Thyroid gland (tissue), 4 donors: ENCODE measurements at regions not wholly inside any gene's neighbourhood (a gene's known extent, or its start where the extent isn't known, plus 50 kb on each side); places are given as distances from the start of the nearest gene placed in this dataset.

ENCODE experiments used
- DNase-seq, 2 donors: peaks; one replicate each; pipeline ENCODE4 v3.0.0-alpha.2; 2019
- H3K27ac ChIP-seq, 3 donors: fragments of 200-600 bp; sonication (generic); 1 replicate in 2 of 3; 2 replicates in 1 of 3; pipeline ENCODE4 v1.5.1; 2016 to 2019; ENCODE audit warnings: mild to moderate bottlenecking in 1 of 3, moderate library complexity in 1 of 3
- H3K27me3 ChIP-seq: fragments of 200-600 bp; sonication (generic); one replicate; pipeline ENCODE4 v1.5.1; 2019
- H3K36me3 ChIP-seq, 2 donors: fragments of 200-600 bp; sonication (generic); one replicate each; pipeline ENCODE4 v1.5.1; 2016 to 2019
- H3K4me1 ChIP-seq, 2 donors: fragments of 200-600 bp; sonication (generic); one replicate each; pipeline ENCODE4 v1.5.1; 2017 to 2019
- H3K4me3 ChIP-seq, 3 donors: fragments of 200-600 bp; sonication (generic); replicated peaks in 1 of 3; 1 replicate in 2 of 3; 2 replicates in 1 of 3; pipeline ENCODE4 v1.5.1; 2016; ENCODE audit warnings: mild to moderate bottlenecking in 1 of 3
- H3K9me3 ChIP-seq: fragments of 200-600 bp; sonication (generic); one replicate; pipeline ENCODE4 v1.5.1; 2017
- CTCF ChIP-seq, 6 experiments: fragments of 200-600 bp in 3 of 6; fragments of 450-650 bp in 3 of 6; sonication (generic) in 3 of 6; IDR thresholded peaks; one replicate each; pipeline ENCODE4 v1.5.1; 2016 to 2019; ENCODE audit warnings: antibody characterized with exemption in 6 of 6, mild to moderate bottlenecking in 2 of 6, inconsistent platforms in 1 of 6, moderate library complexity in 1 of 6
- POLR2A ChIP-seq, 2 donors: fragments of 450-650 bp; IDR thresholded peaks; one replicate each; pipeline ENCODE4 v1.6.1; 2017; ENCODE audit warnings: antibody characterized with exemption in 2 of 2, mild to moderate bottlenecking in 2 of 2, moderate library complexity in 1 of 2
- WGBS, 2 donors: methylation state at CpG; one replicate each; pipeline ENCODE4 v1.1.5; 2017; 5-methylcytosine and 5-hydroxymethylcytosine counted together
- intact Hi-C: fragments of 100-400 bp; cut with DNase I; formaldehyde crosslinking; loops from one replicate; pipeline ENCODE4 v1.15.1; 2023

GRCh38 chr2:224210286-224211180, 171.4 kb upstream of the SERPINE2 start:
- no peaks in the 10 kb centered on the region for H3K9me3 ChIP-seq
- intact Hi-C loops, result no loop called here
- H3K4me1 ChIP-seq, result no peaks in the 10 kb centered on the region
- H3K4me3 ChIP-seq, result no peak overlapping the region
- WGBS, 2 donors, result 86 to 88% methylated on average over 6 of the region's 6 CpGs
- H3K27ac ChIP-seq, result no peak overlapping the region
- no peaks in the 10 kb centered on the region for H3K27me3 ChIP-seq
- no peaks in the 10 kb centered on the region for H3K36me3 ChIP-seq
- TF ChIP-seq CTCF (IDR thresholded peaks at IDR 0.05) (no peak), POLR2A (IDR thresholded peaks at IDR 0.05) (no peak)
- no peak for DNase-seq

- WGBS, 2 donors, result 75 to 81% methylated on average over 9 of the region's 9 CpGs
- no peak overlapping the region for H3K27ac ChIP-seq
- TF ChIP-seq CTCF (IDR thresholded peaks at IDR 0.05) (no peak), POLR2A (IDR thresholded peaks at IDR 0.05) (no peak)
Measured at GRCh38 chr2:224209555-224210285, 170.6 kb upstream of the SERPINE2 start.

GRCh38 chr2:224208443-224208842, 169.4 kb upstream of the SERPINE2 start:
- Histone ChIP-seq H3K9me3 (no peaks in the 10 kb centered on the region), H3K4me1 (no peaks in the 10 kb centered on the region), H3K36me3 (no peaks in the 10 kb centered on the region), H3K4me3 (no peak overlapping the region), H3K27ac (no peak overlapping the region), H3K27me3 (no peaks in the 10 kb centered on the region)
- 89 to 100% methylated on average over 1 of the region's 1 CpG for WGBS, 2 donors
- no peak for DNase-seq
- intact Hi-C loops, result no loop called here
- TF ChIP-seq CTCF (IDR thresholded peaks at IDR 0.05), result no peak
- no peak for TF ChIP-seq POLR2A (IDR thresholded peaks at IDR 0.05)

More at GRCh38 chr2:224209555-224210285, 170.6 kb upstream of the SERPINE2 start:
- Histone ChIP-seq H3K36me3 (no peaks in the 10 kb centered on the region), H3K27me3 (no peaks in the 10 kb centered on the region), H3K4me1 (no peaks in the 10 kb centered on the region), H3K9me3 (no peaks in the 10 kb centered on the region), H3K4me3 (no peak overlapping the region)
- intact Hi-C loops, result no loop called here
- DNase-seq, result no peak

GRCh38 chr2:224208007-224208406, 168.9 kb upstream of the SERPINE2 start:
- no peak for TF ChIP-seq CTCF (IDR thresholded peaks at IDR 0.05)
- no peak for TF ChIP-seq POLR2A (IDR thresholded peaks at IDR 0.05)
- intact Hi-C loops, result no loop called here
- Histone ChIP-seq H3K4me1 (no peaks in the 10 kb centered on the region), H3K27ac (no peak overlapping the region), H3K4me3 (no peak overlapping the region), H3K9me3 (no peaks in the 10 kb centered on the region), H3K27me3 (no peaks in the 10 kb centered on the region), H3K36me3 (no peaks in the 10 kb centered on the region)
- 55 to 56% methylated on average over 3 of the region's 3 CpGs for WGBS, 2 donors
- no peak for DNase-seq

- Histone ChIP-seq H3K4me1 (no peaks in the 10 kb centered on the region), H3K27me3 (no peaks in the 10 kb centered on the region), H3K4me3 (no peak overlapping the region), H3K36me3 (no peaks in the 10 kb centered on the region), H3K27ac (no peak overlapping the region), H3K9me3 (no peaks in the 10 kb centered on the region)
- 90 to 93% methylated on average over 3 of the region's 3 CpGs for WGBS, 2 donors
- TF ChIP-seq POLR2A (IDR thresholded peaks at IDR 0.05) (no peak), CTCF (IDR thresholded peaks at IDR 0.05) (no peak)
- no peak for DNase-seq
- intact Hi-C loops, result no loop called here
Measured at GRCh38 chr2:224206816-224207215, 167.7 kb upstream of the SERPINE2 start.
